ENCODE measurements at regions not wholly inside any gene's neighbourhood (a gene's known extent, or its start where the extent isn't known, plus 50 kb on each side); places are given as distances from the start of the nearest gene placed in this dataset.
A peak's percentile ranks its signal among the peaks of the same experiment; 100 is the strongest.
"Not testable (repeated sequence)": the region's sequence is repeated elsewhere in the genome, so short reads cannot be mapped to it uniquely, and the experiment has no call there.

GRCh38 chr10:6788731-6789130 is 208.7 kb upstream of the PRKCQ start:
- ChIA-PET POLR2A (no interaction called here), CTCF (no interaction called here)
- no peak overlapping the region for H3K4me3 ChIP-seq (ENCODE audit: low read depth, low read length)
- no peak for TF ChIP-seq CTCF (IDR thresholded peaks at IDR 0.05; ENCODE audit: insufficient read depth, low read length, missing control alignments)
- DNase-seq (ENCODE audit: low read depth, low spot score): no peak

- no peak overlapping the region for H3K4me3 ChIP-seq (ENCODE audit: low read depth, low read length)
- ChIA-PET POLR2A (no interaction called here), CTCF (interaction anchor here (0.6 kb wide), 1 partner anchor 570 kb away, joined by 3 read pairs; no protein-coding TSS in a partner anchor)
- no peak for TF ChIP-seq CTCF (IDR thresholded peaks at IDR 0.05; ENCODE audit: insufficient read depth, low read length, missing control alignments)
- no peak for DNase-seq (ENCODE audit: low read depth, low spot score)
Observed at GRCh38 chr10:6788231-6788630, 208.2 kb upstream of the PRKCQ start.

DNA sequence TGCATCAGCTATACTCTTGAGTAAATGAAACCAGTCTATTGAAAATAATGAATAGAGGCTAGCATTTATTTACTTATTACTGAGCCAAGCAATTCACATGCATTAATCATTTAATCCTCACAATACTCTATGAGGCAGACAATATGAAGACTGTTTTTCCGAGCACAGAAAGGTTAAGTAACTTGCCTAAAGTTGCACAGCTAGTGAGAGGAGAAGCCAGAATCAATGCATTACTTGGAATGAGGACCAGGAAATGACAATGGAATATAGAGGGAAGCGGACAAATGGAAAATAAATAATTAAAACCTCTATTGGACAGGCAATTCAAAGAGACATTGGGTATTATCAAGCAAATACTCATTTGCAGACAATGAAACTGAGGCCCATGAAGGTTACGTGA is 207.6 kb upstream of the PRKCQ start:
- no peak for TF ChIP-seq CTCF (IDR thresholded peaks at IDR 0.05; ENCODE audit: insufficient read depth, low read length, missing control alignments)
- ChIA-PET CTCF (interaction anchor here (0.6 to 1.1 kb wide), 3 partner anchors 33 to 569 kb away, joined by 3 read pairs; no protein-coding TSS in a partner anchor), POLR2A (no interaction called here)
- H3K4me3 ChIP-seq (ENCODE audit: low read depth, low read length): no peak overlapping the region
- DNase-seq (ENCODE audit: low read depth, low spot score): no peak

DNA sequence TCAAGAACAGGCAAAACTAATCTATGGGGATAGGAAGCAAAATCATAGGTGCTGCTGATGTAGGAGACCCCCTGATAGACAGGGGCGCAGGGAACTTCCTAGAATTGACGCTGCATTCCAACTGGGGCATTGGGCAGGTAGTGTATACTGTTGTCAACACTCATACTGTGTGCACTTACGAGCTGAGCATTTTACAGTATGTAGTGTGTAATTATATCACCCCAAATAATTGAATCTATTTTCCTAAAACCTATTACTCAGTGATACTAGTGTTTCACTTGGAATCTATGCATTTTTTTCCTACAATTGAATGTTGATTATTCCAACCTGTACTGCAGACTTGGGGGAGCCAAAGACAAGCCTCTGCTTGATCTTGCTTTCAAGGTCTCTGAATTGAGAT is 207.0 kb upstream of the PRKCQ start:
- ChIA-PET POLR2A (no interaction called here), CTCF (interaction anchor here (0.6 to 1.6 kb wide), 7 partner anchors 11 to 630 kb away, joined by 3 to 7 read pairs (median 4); no protein-coding TSS in a partner anchor)
- DNase-seq (ENCODE audit: low read depth, low spot score): no peak
- H3K4me3 ChIP-seq (ENCODE audit: low read depth, low read length): no peak overlapping the region
- TF ChIP-seq CTCF (IDR thresholded peaks at IDR 0.05; ENCODE audit: insufficient read depth, low read length, missing control alignments): no peak

- no peak overlapping the region; the same call in 1 of the 2 replicates for H3K4me3 ChIP-seq (ENCODE audit: low read depth, low read length)
Observed at GRCh38 chr10:6786579-6787031, 206.5 kb upstream of the PRKCQ start.

GRCh38 chr10:6784429-6784828 is 204.4 kb upstream of the PRKCQ start:
- DNase-seq (ENCODE audit: low read depth, low spot score); H3K4me3 ChIP-seq (ENCODE audit: low read depth, low read length); CTCF ChIA-PET; POLR2A ChIA-PET: not testable (repeated sequence)

More at GRCh38 chr10:6786579-6787031, 206.5 kb upstream of the PRKCQ start:
- ChIA-PET CTCF (interaction anchor here (0.6 to 1.6 kb wide), 8 partner anchors 10 to 630 kb away, joined by 3 to 7 read pairs (median 4); no protein-coding TSS in a partner anchor), POLR2A (no interaction called here)
- TF ChIP-seq CTCF (IDR thresholded peaks at IDR 0.05; ENCODE audit: insufficient read depth, low read length, missing control alignments): peak; percentile 47
- no peak for DNase-seq (ENCODE audit: low read depth, low spot score)

GRCh38 chr10:6783471-6783870 is 203.4 kb upstream of the PRKCQ start:
- TF ChIP-seq CTCF (IDR thresholded peaks at IDR 0.05; ENCODE audit: insufficient read depth, low read length, missing control alignments): no peak
- DNase-seq (ENCODE audit: low read depth, low spot score): no peak
- CTCF ChIA-PET: no interaction called here
- no peak overlapping the region for H3K4me3 ChIP-seq (ENCODE audit: low read depth, low read length)
- POLR2A ChIA-PET: no interaction called here
